PC-3 (cell line): ENCODE measurements at regions not wholly inside any gene's neighbourhood (a gene's known extent, or its start where the extent isn't known, plus 50 kb on each side); places are given as distances from the start of the nearest gene placed in this dataset.

Experiments
- ATAC-seq: fragments of 200-7000 bp; cut with Tn5 transposase; 2 replicates; pipeline ENCODE4 v1.9.1; 2020; ENCODE audit warnings: mild to moderate bottlenecking, moderate library complexity
- BruUV-seq: library from RNA; stranded (reverse); fragments of 400-500 nt; replicated peaks from 2 replicates; lab custom pipeline; 2021; lab: Mats Ljungman, UMichigan
- CTCF ChIA-PET: fragments of 300-600 bp; sonication (Branson Sonifier 250); formaldehyde crosslinking; loops from one replicate; lab custom pipeline; 2022; ENCODE audit warnings: antibody characterized with exemption; lab: Charles Lee
- POLR2A ChIA-PET: fragments of 300-600 bp; sonication (Branson Sonifier 250); formaldehyde crosslinking; loops from one replicate; lab custom pipeline; 2022; ENCODE audit warnings: antibody characterized with exemption; ENCODE audit not compliant: unreplicated experiment; lab: Charles Lee
- DNase-seq: peaks from one replicate; pipeline ENCODE4 v3.0.0-alpha.2; 2015
- H2AFZ ChIP-seq: fragments of 300-600 bp; sonication (generic); 2 replicates; pipeline ENCODE4 v1.6.0; 2016; ENCODE audit warnings: antibody characterized with exemption, low read length
- H3F3A ChIP-seq: fragments of 300-600 bp; sonication (generic); one replicate; pipeline ENCODE4 v1.6.0; 2017; ENCODE audit warnings: antibody characterized with exemption, low read length, control low read depth, mild to moderate bottlenecking; ENCODE audit not compliant: unreplicated experiment
- H3K27ac ChIP-seq: fragments of 300-600 bp; sonication (generic); 2 replicates; pipeline ENCODE4 v1.5.1; 2016; ENCODE audit warnings: mild to moderate bottlenecking, low read length
- H3K27me3 ChIP-seq: fragments of 300-600 bp; sonication (generic); 2 replicates; pipeline ENCODE4 v1.6.1; 2016; ENCODE audit warnings: low read length, mixed read lengths
- H3K36me3 ChIP-seq: fragments of 300-600 bp; sonication (generic); 2 replicates; pipeline ENCODE4 v1.6.1; 2016; ENCODE audit warnings: low read depth, mixed run types, low read length, mixed read lengths
- H3K4me1 ChIP-seq: fragments of 300-600 bp; sonication (generic); 2 replicates; pipeline ENCODE4 v1.5.1; 2016; ENCODE audit warnings: low read length; ENCODE audit not compliant: insufficient read depth
- H3K4me2 ChIP-seq: fragments of 300-600 bp; sonication (generic); 2 replicates; pipeline ENCODE4 v1.6.0; 2016; ENCODE audit warnings: low read length
- H3K4me3 ChIP-seq: fragments of 300-600 bp; sonication (generic); 2 replicates; pipeline ENCODE4 v1.5.1; 2016; ENCODE audit warnings: mild to moderate bottlenecking, low read length, mixed read lengths
- H3K79me2 ChIP-seq: fragments of 300-600 bp; sonication (generic); 2 replicates; pipeline ENCODE4 v1.6.1; 2017; ENCODE audit warnings: low read length, mixed read lengths
- H3K9ac ChIP-seq: fragments of 300-600 bp; sonication (generic); 2 replicates; pipeline ENCODE4 v1.6.0; 2016; ENCODE audit warnings: mild to moderate bottlenecking, low read length
- H3K9me2 ChIP-seq: fragments of 300-600 bp; sonication (generic); replicated peaks from 2 replicates; pipeline ENCODE4 v1.6.1; 2016; ENCODE audit warnings: mixed run types, low read length, mixed read lengths
- H3K9me3 ChIP-seq: fragments of 300-600 bp; sonication (generic); 2 replicates; pipeline ENCODE4 v1.6.1; 2016; ENCODE audit warnings: low read length, mixed read lengths
- H4K20me1 ChIP-seq: fragments of 300-600 bp; sonication (generic); 2 replicates; pipeline ENCODE4 v1.6.1; 2016; ENCODE audit warnings: low read length, mixed read lengths
- CTCF ChIP-seq: fragments of 300-600 bp; sonication (generic); conservative IDR thresholded peaks from 2 replicates; pipeline ENCODE4 v1.5.1; 2017; ENCODE audit warnings: antibody characterized with exemption, low read depth, mild to moderate bottlenecking, low read length
- EZH2 ChIP-seq: fragments of 300-600 bp; sonication (generic); IDR thresholded peaks from one replicate; pipeline ENCODE4 v1.6.1; 2017; ENCODE audit warnings: antibody characterized with exemption, mild to moderate bottlenecking, low read length; ENCODE audit not compliant: unreplicated experiment
- EZH2phosphoT487 ChIP-seq: fragments of 300-600 bp; sonication (generic); IDR thresholded peaks from 2 replicates; pipeline ENCODE4 v1.6.1; 2018; ENCODE audit warnings: mild to moderate bottlenecking, antibody characterized with exemption, low read length, borderline replicate concordance
- intact Hi-C: fragments of 100-400 bp; cut with micrococcal nuclease; formaldehyde crosslinking; loops from 2 replicates; pipeline ENCODE4 v1.9.0; 2023

GRCh38 chr11:8789864-8790263, 107.3 kb downstream of the RPL27A start:
- POLR2A ChIA-PET: no interaction called here
- BruUV-seq: no TSS peak

GRCh38 chr11:8790968-8791367, 108.4 kb downstream of the RPL27A start:
- Histone ChIP-seq H3K9ac (no peak overlapping the region), H3K27me3 (no peaks in the 10 kb centered on the region), H3K36me3 (no peaks in the 10 kb centered on the region), H3K4me3 (no peak overlapping the region), H3K9me3 (no peaks in the 10 kb centered on the region), H3K4me2 (no peak overlapping the region), H3K79me2 (no peaks in the 10 kb centered on the region), H4K20me1 (no peaks in the 10 kb centered on the region), H3F3A (no peaks in the 10 kb centered on the region), H2AFZ (no peak overlapping the region), H3K4me1 (0 out of 2 replicates have a peak, but pooled peaks cover 7% of the 10 kb centered on the region), H3K27ac (no peak overlapping the region), H3K9me2 (no peaks in the 10 kb centered on the region)
- no peak for TF ChIP-seq EZH2
- TF ChIP-seq EZH2phosphoT487: no peak
- no peak for TF ChIP-seq CTCF
- ATAC-seq (no peak), DNase-seq (no peak)
- intact Hi-C loops: no loop called here
- ChIA-PET CTCF (no interaction called here), POLR2A (no interaction called here)
- no TSS peak for BruUV-seq

More at GRCh38 chr11:8789864-8790263, 107.3 kb downstream of the RPL27A start:
- no peaks in the 10 kb centered on the region for H3K9me3 ChIP-seq
- H3K4me2 ChIP-seq: no peak overlapping the region
- TF ChIP-seq EZH2 (no peak), EZH2phosphoT487 (no peak), CTCF (no peak)
- no peak overlapping the region for H3K27ac ChIP-seq
- H3K4me1 ChIP-seq: 0 out of 2 replicates have a peak, but pooled peaks cover 4% of the 10 kb centered on the region
- CTCF ChIA-PET: no interaction called here
- H4K20me1 ChIP-seq: no peaks in the 10 kb centered on the region
- no peaks in the 10 kb centered on the region for H3K27me3 ChIP-seq
- no peak overlapping the region for H3K9ac ChIP-seq
- H3K36me3 ChIP-seq: no peaks in the 10 kb centered on the region
- no peaks in the 10 kb centered on the region for H3F3A ChIP-seq
- intact Hi-C loops: no loop called here
- ATAC-seq (no peak), DNase-seq (no peak)
- H3K4me3 ChIP-seq: no peak overlapping the region
- H2AFZ ChIP-seq: no peak overlapping the region
- H3K79me2 ChIP-seq: no peaks in the 10 kb centered on the region
- no peaks in the 10 kb centered on the region for H3K9me2 ChIP-seq

DNA sequence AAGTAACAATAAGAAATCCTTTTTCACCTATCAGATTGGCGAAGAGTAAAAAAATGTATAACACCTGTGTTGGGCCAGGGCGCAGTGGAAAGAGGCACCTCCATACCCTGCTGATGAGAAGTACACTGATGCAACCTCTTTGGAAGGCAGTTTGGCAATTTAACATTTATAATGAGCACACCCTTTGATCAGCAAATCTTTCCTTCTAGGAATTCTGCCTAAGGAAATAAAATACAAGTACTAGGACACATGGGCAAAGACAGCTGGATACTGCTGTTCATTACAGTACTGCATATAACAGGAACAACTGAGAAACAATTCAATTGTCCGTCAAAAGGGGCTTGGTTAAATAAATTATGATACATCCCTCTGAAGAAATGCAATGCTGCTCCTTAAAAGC, 110.1 kb downstream of the RPL27A start:
- no peak for TF ChIP-seq EZH2
- no peak for TF ChIP-seq CTCF
- TF ChIP-seq EZH2phosphoT487: no peak
- BruUV-seq: no TSS peak
- intact Hi-C loops: no loop called here
- ChIA-PET CTCF (no interaction called here), POLR2A (no interaction called here)
- H3F3A ChIP-seq: no peaks in the 10 kb centered on the region
- H3K9ac ChIP-seq: no peak overlapping the region
- H3K9me3 ChIP-seq: no peaks in the 10 kb centered on the region
- no peak overlapping the region for H3K27ac ChIP-seq
- no peaks in the 10 kb centered on the region for H3K9me2 ChIP-seq
- ATAC-seq (no peak), DNase-seq (no peak)
- H3K4me2 ChIP-seq: no peak overlapping the region
- no peaks in the 10 kb centered on the region for H3K27me3 ChIP-seq
- no peaks in the 10 kb centered on the region for H4K20me1 ChIP-seq
- 0 out of 2 replicates have a peak, but pooled peaks cover 7% of the 10 kb centered on the region for H3K4me1 ChIP-seq
- no peaks in the 10 kb centered on the region for H3K36me3 ChIP-seq
- H3K79me2 ChIP-seq: no peaks in the 10 kb centered on the region
- H3K4me3 ChIP-seq: no peak overlapping the region
- H2AFZ ChIP-seq: no peak overlapping the region
